ENCODE measurements at regions not wholly inside any gene's neighbourhood (a gene's known extent, or its start where the extent isn't known, plus 50 kb on each side); places are given as distances from the start of the nearest gene placed in this dataset.
A peak's percentile ranks its signal among the peaks of the same experiment; 100 is the strongest.

GRCh38 chr9:26013199-26013598 lies 335.0 kb upstream of the TUSC1 start:
- no peak for DNase-seq (ENCODE audit: low read depth in 1 of 2, low spot score in 1 of 2)
- TF ChIP-seq REST (IDR thresholded peaks at IDR 0.05; ENCODE audit: insufficient replicate concordance, low read depth) (no peak), CTCF (IDR thresholded peaks at IDR 0.05; ENCODE audit: insufficient read depth, low read length) (no peak), GABPA (IDR thresholded peaks at IDR 0.05; ENCODE audit: low read depth) (no peak), POLR2AphosphoS5 (IDR thresholded peaks at IDR 0.05; ENCODE audit: low read depth) (no peak), SPI1 (IDR thresholded peaks at IDR 0.05; ENCODE audit: borderline replicate concordance, low read depth) (no peak)
- H3K27ac ChIP-seq (replicated peaks), result no peak overlapping the region
- H3K4me3 ChIP-seq (replicated peaks; ENCODE audit: insufficient read depth, low read length), result no peak overlapping the region
- H3K27me3 ChIP-seq (ENCODE audit: insufficient read depth, poor library complexity, severe bottlenecking), result no peaks in the 10 kb centered on the region

GRCh38 chr9:26012797-26013196 lies 334.6 kb upstream of the TUSC1 start:
- no peaks in the 10 kb centered on the region for H3K27me3 ChIP-seq (ENCODE audit: insufficient read depth, poor library complexity, severe bottlenecking)
- H3K27ac ChIP-seq (replicated peaks), result no peak overlapping the region
- H3K4me3 ChIP-seq (replicated peaks; ENCODE audit: insufficient read depth, low read length), result no peak overlapping the region
- TF ChIP-seq GABPA (IDR thresholded peaks at IDR 0.05; ENCODE audit: low read depth) (no peak), CTCF (IDR thresholded peaks at IDR 0.05; ENCODE audit: insufficient read depth, low read length) (no peak), REST (IDR thresholded peaks at IDR 0.05; ENCODE audit: insufficient replicate concordance, low read depth) (no peak), SPI1 (IDR thresholded peaks at IDR 0.05; ENCODE audit: borderline replicate concordance, low read depth) (no peak), POLR2AphosphoS5 (IDR thresholded peaks at IDR 0.05; ENCODE audit: low read depth) (no peak)
- DNase-seq (ENCODE audit: low read depth in 1 of 2, low spot score in 1 of 2), result peak; percentile 2 to 45

- TF ChIP-seq CTCF (IDR thresholded peaks at IDR 0.05; ENCODE audit: insufficient read depth, low read length) (no peak), REST (IDR thresholded peaks at IDR 0.05; ENCODE audit: insufficient replicate concordance, low read depth) (no peak), GABPA (IDR thresholded peaks at IDR 0.05; ENCODE audit: low read depth) (no peak), POLR2AphosphoS5 (IDR thresholded peaks at IDR 0.05; ENCODE audit: low read depth) (peak; percentile 79), SPI1 (IDR thresholded peaks at IDR 0.05; ENCODE audit: borderline replicate concordance, low read depth) (no peak)
- Histone ChIP-seq H3K4me3 (replicated peaks; ENCODE audit: insufficient read depth, low read length) (no peak overlapping the region), H3K27me3 (ENCODE audit: insufficient read depth, poor library complexity, severe bottlenecking) (no peaks in the 10 kb centered on the region), H3K27ac (replicated peaks) (peak overlapping the region; percentile 77)
- DNase-seq (ENCODE audit: low read depth in 1 of 2, low spot score in 1 of 2), result peak; percentile 64 to 74
Measured at GRCh38 chr9:25994605-25995004, 316.4 kb upstream of the TUSC1 start.
